ENCODE measurements at regions not wholly inside any gene's neighbourhood (a gene's known extent, or its start where the extent isn't known, plus 50 kb on each side); places are given as distances from the start of the nearest gene placed in this dataset.

- TF ChIP-seq RAD21 (conservative IDR thresholded peaks at IDR 0.05) = no peak
- TF ChIP-seq CTCF (IDR thresholded peaks at IDR 0.05; ENCODE audit: poor library complexity, severe bottlenecking) = no peak
- no peak for TF ChIP-seq EZH2 (IDR thresholded peaks at IDR 0.05; ENCODE audit: borderline replicate concordance, insufficient read depth, low read length, poor library complexity, severe bottlenecking)
- no peak for TF ChIP-seq EP300 (conservative IDR thresholded peaks at IDR 0.05; ENCODE audit: poor library complexity, severe bottlenecking)
- no peak for TF ChIP-seq POLR2AphosphoS5 (IDR thresholded peaks at IDR 0.05)
- TF ChIP-seq TAF1 (IDR thresholded peaks at IDR 0.05; ENCODE audit: low read depth) = no peak
- no peak for TF ChIP-seq MXI1 (conservative IDR thresholded peaks at IDR 0.05; ENCODE audit: poor library complexity, severe bottlenecking)
Observed at GRCh38 chr3:178146406-178146831, 389.8 kb upstream of the KCNMB2 start.

Measured in neural cell (in vitro differentiated cells).